ENCODE measurements at regions not wholly inside any gene's neighbourhood (a gene's known extent, or its start where the extent isn't known, plus 50 kb on each side); places are given as distances from the start of the nearest gene placed in this dataset.

DNA sequence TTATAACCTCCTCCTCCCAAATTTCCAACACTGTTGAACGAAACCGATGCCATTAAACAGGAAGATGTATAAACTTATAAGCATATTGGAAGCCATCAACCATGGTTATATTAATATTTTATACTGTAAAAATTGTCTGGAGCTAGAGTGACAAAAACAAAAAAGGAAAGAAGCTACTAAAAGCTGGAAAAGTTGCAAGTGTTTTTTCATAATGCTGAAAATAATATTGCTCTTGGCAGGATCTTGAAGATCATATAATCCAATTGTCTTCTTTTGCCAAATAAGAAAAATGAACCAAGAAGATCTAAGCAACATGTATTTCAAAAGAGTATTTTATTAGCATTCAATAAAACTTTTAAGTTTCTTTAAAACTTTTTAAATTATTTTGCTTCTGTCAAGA, 268.9 kb upstream of the HSF2 start:
- H4K20me1 ChIP-seq (ENCODE audit: control insufficient read depth, insufficient read depth, low read depth, low read length): no peaks in the 10 kb centered on the region
- no peak overlapping the region for H3K4me3 ChIP-seq (ENCODE audit: low read length)
- H3K27me3 ChIP-seq (ENCODE audit: control insufficient read depth, low read length): no peaks in the 10 kb centered on the region
- TF ChIP-seq, protein P1, sequence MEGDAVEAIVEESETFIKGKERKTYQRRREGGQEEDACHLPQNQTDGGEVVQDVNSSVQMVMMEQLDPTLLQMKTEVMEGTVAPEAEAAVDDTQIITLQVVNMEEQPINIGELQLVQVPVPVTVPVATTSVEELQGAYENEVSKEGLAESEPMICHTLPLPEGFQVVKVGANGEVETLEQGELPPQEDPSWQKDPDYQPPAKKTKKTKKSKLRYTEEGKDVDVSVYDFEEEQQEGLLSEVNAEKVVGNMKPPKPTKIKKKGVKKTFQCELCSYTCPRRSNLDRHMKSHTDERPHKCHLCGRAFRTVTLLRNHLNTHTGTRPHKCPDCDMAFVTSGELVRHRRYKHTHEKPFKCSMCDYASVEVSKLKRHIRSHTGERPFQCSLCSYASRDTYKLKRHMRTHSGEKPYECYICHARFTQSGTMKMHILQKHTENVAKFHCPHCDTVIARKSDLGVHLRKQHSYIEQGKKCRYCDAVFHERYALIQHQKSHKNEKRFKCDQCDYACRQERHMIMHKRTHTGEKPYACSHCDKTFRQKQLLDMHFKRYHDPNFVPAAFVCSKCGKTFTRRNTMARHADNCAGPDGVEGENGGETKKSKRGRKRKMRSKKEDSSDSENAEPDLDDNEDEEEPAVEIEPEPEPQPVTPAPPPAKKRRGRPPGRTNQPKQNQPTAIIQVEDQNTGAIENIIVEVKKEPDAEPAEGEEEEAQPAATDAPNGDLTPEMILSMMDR (IDR thresholded peaks at IDR 0.05; ENCODE audit: low read depth, low read length, poor library complexity, severe bottlenecking): no peak
- no peak for TF ChIP-seq EZH2phosphoT487 (IDR thresholded peaks at IDR 0.05; ENCODE audit: borderline replicate concordance, low read length)
- H3K36me3 ChIP-seq (ENCODE audit: control insufficient read depth, low read length): no peaks in the 10 kb centered on the region
- H3K9me3 ChIP-seq (ENCODE audit: control insufficient read depth, insufficient read depth, low read length): no peaks in the 10 kb centered on the region
- H3K27ac ChIP-seq (ENCODE audit: low read depth, low read length): no peak overlapping the region
- no peaks in the 10 kb centered on the region for H3K9me2 ChIP-seq (replicated peaks; ENCODE audit: control insufficient read depth, low read length)
- no peak overlapping the region for H3K4me2 ChIP-seq (ENCODE audit: low read length)
- H3K4me1 ChIP-seq (ENCODE audit: control insufficient read depth, low read length): no peaks in the 10 kb centered on the region
- no peaks in the 10 kb centered on the region for H3F3A ChIP-seq (ENCODE audit: control insufficient read depth, insufficient read depth)
- H3K79me2 ChIP-seq (ENCODE audit: control insufficient read depth, low read length): no peaks in the 10 kb centered on the region

DNA sequence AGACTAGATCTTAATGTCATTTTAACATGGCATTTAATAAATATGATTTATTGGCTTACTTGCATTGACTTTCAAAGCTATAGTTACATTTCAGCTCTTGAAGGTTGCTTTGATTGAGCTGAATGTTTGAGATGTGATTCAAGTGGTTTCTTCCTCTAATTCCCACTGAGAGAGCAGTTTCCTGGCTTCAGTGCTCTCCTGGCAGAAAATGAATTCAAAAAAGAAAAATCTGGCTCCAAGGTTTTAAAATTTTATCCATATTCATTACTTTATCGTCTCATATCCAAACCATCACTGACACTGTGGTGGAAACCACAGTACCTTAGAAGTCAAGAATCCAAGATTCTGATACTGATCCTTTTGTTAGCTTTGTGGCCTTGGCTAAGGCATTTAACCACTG, 263.1 kb upstream of the HSF2 start:
- Histone ChIP-seq H3K27ac (ENCODE audit: low read depth, low read length) (no peak overlapping the region), H3K9me2 (replicated peaks; ENCODE audit: control insufficient read depth, low read length) (no peaks in the 10 kb centered on the region), H4K20me1 (ENCODE audit: control insufficient read depth, insufficient read depth, low read depth, low read length) (no peaks in the 10 kb centered on the region), H3K27me3 (ENCODE audit: control insufficient read depth, low read length) (no peaks in the 10 kb centered on the region), H3F3A (ENCODE audit: control insufficient read depth, insufficient read depth) (no peaks in the 10 kb centered on the region), H3K4me2 (ENCODE audit: low read length) (no peak overlapping the region), H3K9me3 (ENCODE audit: control insufficient read depth, insufficient read depth, low read length) (no peaks in the 10 kb centered on the region), H3K4me1 (ENCODE audit: control insufficient read depth, low read length) (no peaks in the 10 kb centered on the region), H3K4me3 (ENCODE audit: low read length) (no peak overlapping the region), H3K79me2 (ENCODE audit: control insufficient read depth, low read length) (no peaks in the 10 kb centered on the region), H3K36me3 (ENCODE audit: control insufficient read depth, low read length) (no peaks in the 10 kb centered on the region)
- TF ChIP-seq, protein P1 (IDR thresholded peaks at IDR 0.05; ENCODE audit: low read depth, low read length, poor library complexity, severe bottlenecking): no peak
- TF ChIP-seq EZH2phosphoT487 (IDR thresholded peaks at IDR 0.05; ENCODE audit: borderline replicate concordance, low read length): no peak

DNA sequence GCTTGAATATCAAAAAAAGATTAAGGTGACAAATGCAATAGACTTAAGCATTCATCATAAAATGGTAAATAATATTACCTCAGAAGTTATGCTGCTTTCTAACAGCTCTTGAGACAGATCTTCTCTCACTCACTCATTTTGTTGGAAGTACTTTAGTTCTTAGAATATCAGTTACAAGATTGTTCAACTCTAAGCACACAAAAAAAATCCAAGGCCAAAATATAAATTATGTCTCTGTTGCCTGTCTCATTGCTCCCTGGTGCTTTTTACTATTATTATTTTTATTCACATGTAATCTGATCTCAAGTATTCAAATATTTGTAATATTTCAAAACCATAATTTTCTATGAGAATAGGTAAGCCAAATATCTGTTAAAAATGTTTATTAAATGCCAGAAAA, 259.4 kb upstream of the HSF2 start:
- H3K27me3 ChIP-seq (ENCODE audit: control insufficient read depth, low read length): no peaks in the 10 kb centered on the region
- no peaks in the 10 kb centered on the region for H3K9me3 ChIP-seq (ENCODE audit: control insufficient read depth, insufficient read depth, low read length)
- no peak for TF ChIP-seq EZH2phosphoT487 (IDR thresholded peaks at IDR 0.05; ENCODE audit: borderline replicate concordance, low read length)
- TF ChIP-seq, protein P1 (IDR thresholded peaks at IDR 0.05; ENCODE audit: low read depth, low read length, poor library complexity, severe bottlenecking): no peak

DNA sequence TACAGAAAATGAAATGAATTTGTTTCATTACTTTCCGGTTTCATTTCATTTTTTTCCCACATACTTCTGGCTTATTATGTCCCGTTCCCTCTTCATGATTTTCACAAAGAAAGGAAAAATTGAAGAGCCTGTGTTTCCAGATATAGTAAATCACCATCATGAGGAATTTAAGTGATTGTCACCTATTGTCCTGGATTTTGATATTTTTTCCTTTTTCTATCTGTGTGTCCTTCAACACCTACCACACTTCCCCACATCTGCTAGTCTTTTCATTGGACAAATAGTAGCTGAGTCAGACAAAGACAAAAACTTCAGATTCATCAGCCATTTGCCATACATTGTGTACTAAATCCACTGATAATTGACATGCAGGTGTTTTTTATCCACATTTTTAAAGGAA, 258.2 kb upstream of the HSF2 start:
- TF ChIP-seq, protein P1 (IDR thresholded peaks at IDR 0.05; ENCODE audit: low read depth, low read length, poor library complexity, severe bottlenecking): no peak
- TF ChIP-seq EZH2phosphoT487 (IDR thresholded peaks at IDR 0.05; ENCODE audit: borderline replicate concordance, low read length): no peak
- H3K4me2 ChIP-seq (ENCODE audit: low read length): no peak overlapping the region
- no peak overlapping the region for H3K27ac ChIP-seq (ENCODE audit: low read depth, low read length)
- no peaks in the 10 kb centered on the region for H3K27me3 ChIP-seq (ENCODE audit: control insufficient read depth, low read length)
- no peaks in the 10 kb centered on the region for H3F3A ChIP-seq (ENCODE audit: control insufficient read depth, insufficient read depth)
- H3K79me2 ChIP-seq (ENCODE audit: control insufficient read depth, low read length): no peaks in the 10 kb centered on the region
- H4K20me1 ChIP-seq (ENCODE audit: control insufficient read depth, insufficient read depth, low read depth, low read length): no peaks in the 10 kb centered on the region
- H3K4me3 ChIP-seq (ENCODE audit: low read length): no peak overlapping the region
- H3K9me3 ChIP-seq (ENCODE audit: control insufficient read depth, insufficient read depth, low read length): no peaks in the 10 kb centered on the region
- no peaks in the 10 kb centered on the region for H3K4me1 ChIP-seq (ENCODE audit: control insufficient read depth, low read length)
- no peaks in the 10 kb centered on the region for H3K9me2 ChIP-seq (replicated peaks; ENCODE audit: control insufficient read depth, low read length)
- H3K36me3 ChIP-seq (ENCODE audit: control insufficient read depth, low read length): no peaks in the 10 kb centered on the region

More for the DNA sequence above, 259.4 kb upstream of the HSF2 start:
- Histone ChIP-seq H3K27ac (ENCODE audit: low read depth, low read length) (no peak overlapping the region), H3K9me2 (replicated peaks; ENCODE audit: control insufficient read depth, low read length) (no peaks in the 10 kb centered on the region), H3K79me2 (ENCODE audit: control insufficient read depth, low read length) (no peaks in the 10 kb centered on the region), H3K36me3 (ENCODE audit: control insufficient read depth, low read length) (no peaks in the 10 kb centered on the region), H3F3A (ENCODE audit: control insufficient read depth, insufficient read depth) (no peaks in the 10 kb centered on the region), H4K20me1 (ENCODE audit: control insufficient read depth, insufficient read depth, low read depth, low read length) (no peaks in the 10 kb centered on the region), H3K4me2 (ENCODE audit: low read length) (no peak overlapping the region), H3K4me1 (ENCODE audit: control insufficient read depth, low read length) (no peaks in the 10 kb centered on the region), H3K4me3 (ENCODE audit: low read length) (no peak overlapping the region)

Measured in DOHH2 (cell line).